ENCODE measurements at regions not wholly inside any gene's neighbourhood (a gene's known extent, or its start where the extent isn't known, plus 50 kb on each side); places are given as distances from the start of the nearest gene placed in this dataset.

- no peak for TF ChIP-seq CTCF (IDR thresholded peaks at IDR 0.05; ENCODE audit: insufficient read depth in 1 of 2, low read depth in 1 of 2, low read length in 1 of 2, severe bottlenecking in 1 of 2, unreplicated experiment in 1 of 2)
- no peaks in the 10 kb centered on the region for H3K9me3 ChIP-seq
- Mint-ChIP-seq H3K4me1 (ENCODE audit: low read depth, unreplicated experiment) (no peaks in the 10 kb centered on the region), H3K4me3 (ENCODE audit: unreplicated experiment) (no peak overlapping the region), H3K9me3 (ENCODE audit: unreplicated experiment) (peaks cover 9% of the 10 kb centered on the region), H3K36me3 (ENCODE audit: insufficient read depth, unreplicated experiment) (no peaks in the 10 kb centered on the region), H3K27ac (ENCODE audit: unreplicated experiment) (no peak overlapping the region), H3K27me3 (ENCODE audit: insufficient read depth, unreplicated experiment) (no peaks in the 10 kb centered on the region)
- intact Hi-C loops (cut with micrococcal nuclease; ENCODE audit: unreplicated experiment), result no loop called here
- ChIA-PET CTCF (no interaction called here), POLR2A (no interaction called here)
- H3K4me3 ChIP-seq (ENCODE audit: low read depth, low read length), result no peak overlapping the region
- peaks cover 4% of the 10 kb centered on the region; the same call in 1 of the 2 replicates for H3K4me1 ChIP-seq
- no TSS peak for BruUV-seq (replicated peaks)
- H3K36me3 ChIP-seq (ENCODE audit: control insufficient read depth, insufficient read depth, low read length), result no peaks in the 10 kb centered on the region
- DNase-seq, result no peak
- H3K27me3 ChIP-seq (replicated peaks; ENCODE audit: control insufficient read depth, insufficient read depth, low read length), result no peaks in the 10 kb centered on the region
Observed at GRCh38 chrX:20513185-20513584, 246.5 kb upstream of the RPS6KA3 start.

GRCh38 chrX:20511792-20512191, 245.1 kb upstream of the RPS6KA3 start:
- peaks cover 9% of the 10 kb centered on the region for H3K9me3 Mint-ChIP-seq (ENCODE audit: unreplicated experiment)
- no peaks in the 10 kb centered on the region for H3K9me3 ChIP-seq
- no peak for DNase-seq
- H3K4me3 Mint-ChIP-seq (ENCODE audit: unreplicated experiment), result no peak overlapping the region
- no TSS peak for BruUV-seq (replicated peaks)
- H3K36me3 Mint-ChIP-seq (ENCODE audit: insufficient read depth, unreplicated experiment), result no peaks in the 10 kb centered on the region
- H3K4me3 ChIP-seq (ENCODE audit: low read depth, low read length), result no peak overlapping the region
- TF ChIP-seq CTCF (IDR thresholded peaks at IDR 0.05; ENCODE audit: insufficient read depth in 1 of 2, low read depth in 1 of 2, low read length in 1 of 2, severe bottlenecking in 1 of 2, unreplicated experiment in 1 of 2), result no peak
- no peaks in the 10 kb centered on the region for H3K4me1 Mint-ChIP-seq (ENCODE audit: low read depth, unreplicated experiment)
- no peaks in the 10 kb centered on the region for H3K27me3 Mint-ChIP-seq (ENCODE audit: insufficient read depth, unreplicated experiment)
- no peaks in the 10 kb centered on the region for H3K36me3 ChIP-seq (ENCODE audit: control insufficient read depth, insufficient read depth, low read length)
- H3K27me3 ChIP-seq (replicated peaks; ENCODE audit: control insufficient read depth, insufficient read depth, low read length), result no peaks in the 10 kb centered on the region
- peaks cover 4% of the 10 kb centered on the region; the same call in 1 of the 2 replicates for H3K4me1 ChIP-seq
- ChIA-PET POLR2A (no interaction called here), CTCF (no interaction called here)
- intact Hi-C loops (cut with micrococcal nuclease; ENCODE audit: unreplicated experiment), result no loop called here
- H3K27ac Mint-ChIP-seq (ENCODE audit: unreplicated experiment), result no peak overlapping the region

GRCh38 chrX:20507901-20508620, 241.4 kb upstream of the RPS6KA3 start:
- BruUV-seq (replicated peaks), result no TSS peak
- Mint-ChIP-seq H3K4me1 (ENCODE audit: low read depth, unreplicated experiment) (no peaks in the 10 kb centered on the region), H3K9me3 (ENCODE audit: unreplicated experiment) (no peaks in the 10 kb centered on the region), H3K27me3 (ENCODE audit: insufficient read depth, unreplicated experiment) (no peaks in the 10 kb centered on the region), H3K4me3 (ENCODE audit: unreplicated experiment) (no peak overlapping the region), H3K27ac (ENCODE audit: unreplicated experiment) (no peak overlapping the region), H3K36me3 (ENCODE audit: insufficient read depth, unreplicated experiment) (no peaks in the 10 kb centered on the region)
- no peaks in the 10 kb centered on the region for H3K9me3 ChIP-seq
- POLR2A ChIA-PET, result no interaction called here
- intact Hi-C loops (cut with micrococcal nuclease; ENCODE audit: unreplicated experiment), result no loop called here
- no peaks in the 10 kb centered on the region for H3K36me3 ChIP-seq (ENCODE audit: control insufficient read depth, insufficient read depth, low read length)
- H3K4me3 ChIP-seq (ENCODE audit: low read depth, low read length), result no peak overlapping the region
- DNase-seq, result no peak
- no peaks in the 10 kb centered on the region for H3K27me3 ChIP-seq (replicated peaks; ENCODE audit: control insufficient read depth, insufficient read depth, low read length)
- CTCF ChIA-PET, result no interaction called here
- H3K4me1 ChIP-seq, result no peaks in the 10 kb centered on the region
- no peak for TF ChIP-seq CTCF (IDR thresholded peaks at IDR 0.05; ENCODE audit: insufficient read depth in 1 of 2, low read depth in 1 of 2, low read length in 1 of 2, severe bottlenecking in 1 of 2, unreplicated experiment in 1 of 2)
